GM23338 (cell line): ENCODE measurements at regions not wholly inside any gene's neighbourhood (a gene's known extent, or its start where the extent isn't known, plus 50 kb on each side); places are given as distances from the start of the nearest gene placed in this dataset.

Experiments used
- ATAC-seq: fragments of 200-7000 bp; cut with Tn5 transposase; 3 replicates; pipeline ENCODE4 v1.9.1; 2020
- DNase-seq: peaks from one replicate; pipeline ENCODE4 v3.0.0-alpha.2; 2015; ENCODE audit warnings: low spot score
- H2AFZ ChIP-seq: fragments of 200-600 bp; sonication (generic); 2 replicates; pipeline ENCODE4 v1.8.0; 2016; ENCODE audit warnings: antibody characterized with exemption, mild to moderate bottlenecking, moderate library complexity
- H3F3A ChIP-seq: fragments of 200-600 bp; sonication (generic); replicated peaks from 2 replicates; pipeline ENCODE4 v1.8.0; 2017; ENCODE audit warnings: antibody characterized with exemption, mixed run types, low read depth
- H3K27ac ChIP-seq: fragments of 200-600 bp; sonication (generic); 2 replicates; pipeline ENCODE4 v1.6.1; 2016; ENCODE audit warnings: low read depth
- H3K27me3 ChIP-seq: fragments of 200-600 bp; sonication (generic); 2 replicates; pipeline ENCODE4 v1.8.0; 2016; ENCODE audit warnings: mild to moderate bottlenecking, mixed run types, moderate library complexity; ENCODE audit not compliant: insufficient read depth
- H3K36me3 ChIP-seq: fragments of 200-600 bp; sonication (generic); 2 replicates; pipeline ENCODE4 v1.8.0; 2016; ENCODE audit warnings: mild to moderate bottlenecking; ENCODE audit not compliant: insufficient read depth
- H3K4me1 ChIP-seq: fragments of 200-600 bp; sonication (generic); 2 replicates; pipeline ENCODE4 v1.8.0; 2016; ENCODE audit warnings: mild to moderate bottlenecking, moderate library complexity; ENCODE audit not compliant: insufficient read depth
- H3K4me2 ChIP-seq: fragments of 200-600 bp; sonication (generic); 2 replicates; pipeline ENCODE4 v1.7.1; 2017; ENCODE audit warnings: mixed run types
- H3K4me3 ChIP-seq: fragments of 200-600 bp; sonication (generic); 2 replicates; pipeline ENCODE4 v1.6.1; 2016; ENCODE audit warnings: mixed run types
- H3K79me2 ChIP-seq: fragments of 200-600 bp; sonication (generic); replicated peaks from 2 replicates; pipeline ENCODE4 v1.8.0; 2017; ENCODE audit warnings: mild to moderate bottlenecking; ENCODE audit not compliant: insufficient read depth
- H3K9me2 ChIP-seq: fragments of 200-600 bp; sonication (generic); 2 replicates; pipeline ENCODE4 v1.8.0; 2017; ENCODE audit not compliant: insufficient read depth
- H4K20me1 ChIP-seq: fragments of 200-600 bp; sonication (generic); replicated peaks from 2 replicates; pipeline ENCODE4 v1.8.0; 2017; ENCODE audit warnings: mild to moderate bottlenecking; ENCODE audit not compliant: insufficient read depth
- H3K27ac Mint-ChIP-seq: 2 replicates; pipeline ENCODE4 v1.8.0; 2020; ENCODE audit warnings: inconsistent platforms, mild to moderate bottlenecking, moderate library complexity, mixed read lengths
- H3K27me3 Mint-ChIP-seq: 3 replicates; pipeline ENCODE4 v1.8.0; 2022; ENCODE audit warnings: low read depth, mild to moderate bottlenecking, moderate library complexity, mixed read lengths, inconsistent platforms; ENCODE audit not compliant: insufficient read depth, poor library complexity
- H3K36me3 Mint-ChIP-seq: 3 replicates; pipeline ENCODE4 v1.8.0; 2021; ENCODE audit warnings: low read depth, mild to moderate bottlenecking, inconsistent platforms, moderate library complexity, mixed read lengths
- H3K4me1 Mint-ChIP-seq: 3 replicates; pipeline ENCODE4 v1.8.0; 2020; ENCODE audit warnings: mild to moderate bottlenecking, inconsistent platforms, mixed read lengths
- H3K4me3 Mint-ChIP-seq: 3 replicates; pipeline ENCODE4 v1.8.0; 2021; ENCODE audit warnings: moderate library complexity, mild to moderate bottlenecking, inconsistent platforms, mixed read lengths
- H3K9me3 Mint-ChIP-seq: 3 replicates; pipeline ENCODE4 v1.8.0; 2020; ENCODE audit warnings: moderate library complexity, mild to moderate bottlenecking, inconsistent platforms, mixed read lengths
- CREB1 ChIP-seq: fragments of 250-450 bp; sonication (Bioruptor Pico); IDR thresholded peaks from 2 replicates; pipeline ENCODE4 v1.5.0; 2020; ENCODE audit warnings: low read depth, mild to moderate bottlenecking, moderate library complexity
- EZH2 ChIP-seq: fragments of 200-600 bp; sonication (generic); IDR thresholded peaks from one replicate; pipeline ENCODE4 v1.8.0; 2017; ENCODE audit warnings: antibody characterized with exemption, mild to moderate bottlenecking, low read depth; ENCODE audit not compliant: unreplicated experiment
- EZH2phosphoT487 ChIP-seq: fragments of 200-600 bp; sonication (generic); IDR thresholded peaks from one replicate; pipeline ENCODE4 v1.8.1; 2018; ENCODE audit warnings: antibody characterized with exemption; ENCODE audit not compliant: unreplicated experiment
- JUNB ChIP-seq: IDR thresholded peaks from one replicate; pipeline ENCODE4 v1.6.1; 2016; ENCODE audit warnings: antibody characterized with exemption; ENCODE audit not compliant: unreplicated experiment
- NANOG ChIP-seq: IDR thresholded peaks from 2 replicates; pipeline ENCODE4 v1.6.1; 2016; ENCODE audit warnings: antibody characterized with exemption, borderline replicate concordance
- POLR2AphosphoS5 ChIP-seq: IDR thresholded peaks from 2 replicates; pipeline ENCODE4 v1.6.1; 2016; ENCODE audit warnings: antibody characterized with exemption, low read depth
- STAT1 ChIP-seq: IDR thresholded peaks from one replicate; pipeline ENCODE4 v1.6.1; 2016; ENCODE audit warnings: antibody characterized with exemption; ENCODE audit not compliant: unreplicated experiment
- ZNF114 ChIP-seq: fragments of 250-450 bp; sonication (Bioruptor Pico); IDR thresholded peaks from 2 replicates; pipeline ENCODE4 v1.5.0; 2020; ENCODE audit warnings: mild to moderate bottlenecking, moderate library complexity
- ZNF331 ChIP-seq: fragments of 250-450 bp; sonication (Bioruptor Pico); IDR thresholded peaks from 2 replicates; pipeline ENCODE4 v1.5.0; 2020; ENCODE audit warnings: low read depth, mild to moderate bottlenecking, moderate library complexity
- TF ChIP-seq, protein P1 (sequence below): IDR thresholded peaks from 2 replicates; pipeline ENCODE4 v1.6.1; 2016; ENCODE audit warnings: antibody characterized with exemption
- TF ChIP-seq, protein P2 (sequence below), 2 experiments: fragments of 200-600 bp in 1 of 2; sonication (generic) in 1 of 2; conservative IDR thresholded peaks; 2 replicates each; pipeline versions ENCODE4 v1.5.1 to v1.6.1; 2016 to 2017; ENCODE audit warnings: antibody characterized with exemption in 2 of 2, low read depth in 2 of 2, mild to moderate bottlenecking in 2 of 2, moderate library complexity in 1 of 2
- TF ChIP-seq, protein P3 (sequence below): IDR thresholded peaks from one replicate; pipeline ENCODE4 v1.6.1; 2018; ENCODE audit warnings: antibody characterized with exemption; ENCODE audit not compliant: unreplicated experiment
- TF ChIP-seq, protein P4 (sequence below): fragments of 250-450 bp; sonication (Bioruptor Pico); IDR thresholded peaks from 2 replicates; pipeline ENCODE4 v1.5.0; 2020; ENCODE audit warnings: mild to moderate bottlenecking, moderate library complexity

DNA sequence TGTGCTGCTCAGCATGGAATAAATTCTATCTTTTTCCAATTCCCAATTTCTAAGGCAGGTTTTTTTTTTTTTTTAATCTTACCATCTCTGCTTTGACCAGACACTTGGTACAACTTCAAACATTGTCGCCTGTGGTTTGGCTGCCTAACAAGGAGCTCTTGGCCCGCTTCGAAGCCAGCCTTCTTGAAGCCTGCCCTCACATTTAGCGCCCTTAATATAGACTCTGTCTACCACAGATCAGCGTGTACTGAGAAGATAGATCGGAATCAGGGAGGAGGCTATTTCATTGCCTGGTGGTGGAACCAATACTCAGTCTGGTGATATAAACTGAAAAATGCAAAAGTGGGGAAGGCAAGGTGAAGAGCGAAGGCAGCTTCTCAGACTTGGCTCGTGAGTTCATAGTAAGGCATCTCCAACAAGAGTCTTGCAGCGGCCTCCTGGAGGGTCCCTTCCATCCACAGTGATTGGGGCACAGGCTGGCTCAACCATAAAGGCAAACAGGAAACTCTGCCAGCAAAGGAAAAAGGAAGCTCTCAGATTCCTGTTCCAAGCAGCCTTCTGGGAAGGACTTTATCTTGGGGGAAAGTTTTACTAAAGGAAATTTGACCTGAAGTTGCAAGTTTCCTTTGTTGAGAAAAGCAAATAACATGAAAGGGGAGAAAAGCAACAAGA lies 103.2 kb upstream of the BCL2L14 start:
- no peaks in the 10 kb centered on the region for H4K20me1 ChIP-seq
- ATAC-seq (no peak), DNase-seq (no peak)
- TF ChIP-seq NANOG (no peak), ZNF114 (CRISPR knock-in tag) (no peak), EZH2 (no peak), STAT1 (no peak), ZNF331 (CRISPR knock-in tag) (no peak), POLR2AphosphoS5 (no peak), CREB1 (CRISPR knock-in tag) (no peak), EZH2phosphoT487 (no peak), JUNB (no peak)
- TF ChIP-seq, protein P1, sequence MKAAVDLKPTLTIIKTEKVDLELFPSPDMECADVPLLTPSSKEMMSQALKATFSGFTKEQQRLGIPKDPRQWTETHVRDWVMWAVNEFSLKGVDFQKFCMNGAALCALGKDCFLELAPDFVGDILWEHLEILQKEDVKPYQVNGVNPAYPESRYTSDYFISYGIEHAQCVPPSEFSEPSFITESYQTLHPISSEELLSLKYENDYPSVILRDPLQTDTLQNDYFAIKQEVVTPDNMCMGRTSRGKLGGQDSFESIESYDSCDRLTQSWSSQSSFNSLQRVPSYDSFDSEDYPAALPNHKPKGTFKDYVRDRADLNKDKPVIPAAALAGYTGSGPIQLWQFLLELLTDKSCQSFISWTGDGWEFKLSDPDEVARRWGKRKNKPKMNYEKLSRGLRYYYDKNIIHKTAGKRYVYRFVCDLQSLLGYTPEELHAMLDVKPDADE, result no peak
- TF ChIP-seq, protein P2, sequence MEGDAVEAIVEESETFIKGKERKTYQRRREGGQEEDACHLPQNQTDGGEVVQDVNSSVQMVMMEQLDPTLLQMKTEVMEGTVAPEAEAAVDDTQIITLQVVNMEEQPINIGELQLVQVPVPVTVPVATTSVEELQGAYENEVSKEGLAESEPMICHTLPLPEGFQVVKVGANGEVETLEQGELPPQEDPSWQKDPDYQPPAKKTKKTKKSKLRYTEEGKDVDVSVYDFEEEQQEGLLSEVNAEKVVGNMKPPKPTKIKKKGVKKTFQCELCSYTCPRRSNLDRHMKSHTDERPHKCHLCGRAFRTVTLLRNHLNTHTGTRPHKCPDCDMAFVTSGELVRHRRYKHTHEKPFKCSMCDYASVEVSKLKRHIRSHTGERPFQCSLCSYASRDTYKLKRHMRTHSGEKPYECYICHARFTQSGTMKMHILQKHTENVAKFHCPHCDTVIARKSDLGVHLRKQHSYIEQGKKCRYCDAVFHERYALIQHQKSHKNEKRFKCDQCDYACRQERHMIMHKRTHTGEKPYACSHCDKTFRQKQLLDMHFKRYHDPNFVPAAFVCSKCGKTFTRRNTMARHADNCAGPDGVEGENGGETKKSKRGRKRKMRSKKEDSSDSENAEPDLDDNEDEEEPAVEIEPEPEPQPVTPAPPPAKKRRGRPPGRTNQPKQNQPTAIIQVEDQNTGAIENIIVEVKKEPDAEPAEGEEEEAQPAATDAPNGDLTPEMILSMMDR (conservative IDR thresholded peaks at IDR 0.05; ENCODE audit: low read depth in 2 of 2), result no peak
- TF ChIP-seq, protein P3, sequence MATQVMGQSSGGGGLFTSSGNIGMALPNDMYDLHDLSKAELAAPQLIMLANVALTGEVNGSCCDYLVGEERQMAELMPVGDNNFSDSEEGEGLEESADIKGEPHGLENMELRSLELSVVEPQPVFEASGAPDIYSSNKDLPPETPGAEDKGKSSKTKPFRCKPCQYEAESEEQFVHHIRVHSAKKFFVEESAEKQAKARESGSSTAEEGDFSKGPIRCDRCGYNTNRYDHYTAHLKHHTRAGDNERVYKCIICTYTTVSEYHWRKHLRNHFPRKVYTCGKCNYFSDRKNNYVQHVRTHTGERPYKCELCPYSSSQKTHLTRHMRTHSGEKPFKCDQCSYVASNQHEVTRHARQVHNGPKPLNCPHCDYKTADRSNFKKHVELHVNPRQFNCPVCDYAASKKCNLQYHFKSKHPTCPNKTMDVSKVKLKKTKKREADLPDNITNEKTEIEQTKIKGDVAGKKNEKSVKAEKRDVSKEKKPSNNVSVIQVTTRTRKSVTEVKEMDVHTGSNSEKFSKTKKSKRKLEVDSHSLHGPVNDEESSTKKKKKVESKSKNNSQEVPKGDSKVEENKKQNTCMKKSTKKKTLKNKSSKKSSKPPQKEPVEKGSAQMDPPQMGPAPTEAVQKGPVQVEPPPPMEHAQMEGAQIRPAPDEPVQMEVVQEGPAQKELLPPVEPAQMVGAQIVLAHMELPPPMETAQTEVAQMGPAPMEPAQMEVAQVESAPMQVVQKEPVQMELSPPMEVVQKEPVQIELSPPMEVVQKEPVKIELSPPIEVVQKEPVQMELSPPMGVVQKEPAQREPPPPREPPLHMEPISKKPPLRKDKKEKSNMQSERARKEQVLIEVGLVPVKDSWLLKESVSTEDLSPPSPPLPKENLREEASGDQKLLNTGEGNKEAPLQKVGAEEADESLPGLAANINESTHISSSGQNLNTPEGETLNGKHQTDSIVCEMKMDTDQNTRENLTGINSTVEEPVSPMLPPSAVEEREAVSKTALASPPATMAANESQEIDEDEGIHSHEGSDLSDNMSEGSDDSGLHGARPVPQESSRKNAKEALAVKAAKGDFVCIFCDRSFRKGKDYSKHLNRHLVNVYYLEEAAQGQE, result no peak
- TF ChIP-seq, protein P4, sequence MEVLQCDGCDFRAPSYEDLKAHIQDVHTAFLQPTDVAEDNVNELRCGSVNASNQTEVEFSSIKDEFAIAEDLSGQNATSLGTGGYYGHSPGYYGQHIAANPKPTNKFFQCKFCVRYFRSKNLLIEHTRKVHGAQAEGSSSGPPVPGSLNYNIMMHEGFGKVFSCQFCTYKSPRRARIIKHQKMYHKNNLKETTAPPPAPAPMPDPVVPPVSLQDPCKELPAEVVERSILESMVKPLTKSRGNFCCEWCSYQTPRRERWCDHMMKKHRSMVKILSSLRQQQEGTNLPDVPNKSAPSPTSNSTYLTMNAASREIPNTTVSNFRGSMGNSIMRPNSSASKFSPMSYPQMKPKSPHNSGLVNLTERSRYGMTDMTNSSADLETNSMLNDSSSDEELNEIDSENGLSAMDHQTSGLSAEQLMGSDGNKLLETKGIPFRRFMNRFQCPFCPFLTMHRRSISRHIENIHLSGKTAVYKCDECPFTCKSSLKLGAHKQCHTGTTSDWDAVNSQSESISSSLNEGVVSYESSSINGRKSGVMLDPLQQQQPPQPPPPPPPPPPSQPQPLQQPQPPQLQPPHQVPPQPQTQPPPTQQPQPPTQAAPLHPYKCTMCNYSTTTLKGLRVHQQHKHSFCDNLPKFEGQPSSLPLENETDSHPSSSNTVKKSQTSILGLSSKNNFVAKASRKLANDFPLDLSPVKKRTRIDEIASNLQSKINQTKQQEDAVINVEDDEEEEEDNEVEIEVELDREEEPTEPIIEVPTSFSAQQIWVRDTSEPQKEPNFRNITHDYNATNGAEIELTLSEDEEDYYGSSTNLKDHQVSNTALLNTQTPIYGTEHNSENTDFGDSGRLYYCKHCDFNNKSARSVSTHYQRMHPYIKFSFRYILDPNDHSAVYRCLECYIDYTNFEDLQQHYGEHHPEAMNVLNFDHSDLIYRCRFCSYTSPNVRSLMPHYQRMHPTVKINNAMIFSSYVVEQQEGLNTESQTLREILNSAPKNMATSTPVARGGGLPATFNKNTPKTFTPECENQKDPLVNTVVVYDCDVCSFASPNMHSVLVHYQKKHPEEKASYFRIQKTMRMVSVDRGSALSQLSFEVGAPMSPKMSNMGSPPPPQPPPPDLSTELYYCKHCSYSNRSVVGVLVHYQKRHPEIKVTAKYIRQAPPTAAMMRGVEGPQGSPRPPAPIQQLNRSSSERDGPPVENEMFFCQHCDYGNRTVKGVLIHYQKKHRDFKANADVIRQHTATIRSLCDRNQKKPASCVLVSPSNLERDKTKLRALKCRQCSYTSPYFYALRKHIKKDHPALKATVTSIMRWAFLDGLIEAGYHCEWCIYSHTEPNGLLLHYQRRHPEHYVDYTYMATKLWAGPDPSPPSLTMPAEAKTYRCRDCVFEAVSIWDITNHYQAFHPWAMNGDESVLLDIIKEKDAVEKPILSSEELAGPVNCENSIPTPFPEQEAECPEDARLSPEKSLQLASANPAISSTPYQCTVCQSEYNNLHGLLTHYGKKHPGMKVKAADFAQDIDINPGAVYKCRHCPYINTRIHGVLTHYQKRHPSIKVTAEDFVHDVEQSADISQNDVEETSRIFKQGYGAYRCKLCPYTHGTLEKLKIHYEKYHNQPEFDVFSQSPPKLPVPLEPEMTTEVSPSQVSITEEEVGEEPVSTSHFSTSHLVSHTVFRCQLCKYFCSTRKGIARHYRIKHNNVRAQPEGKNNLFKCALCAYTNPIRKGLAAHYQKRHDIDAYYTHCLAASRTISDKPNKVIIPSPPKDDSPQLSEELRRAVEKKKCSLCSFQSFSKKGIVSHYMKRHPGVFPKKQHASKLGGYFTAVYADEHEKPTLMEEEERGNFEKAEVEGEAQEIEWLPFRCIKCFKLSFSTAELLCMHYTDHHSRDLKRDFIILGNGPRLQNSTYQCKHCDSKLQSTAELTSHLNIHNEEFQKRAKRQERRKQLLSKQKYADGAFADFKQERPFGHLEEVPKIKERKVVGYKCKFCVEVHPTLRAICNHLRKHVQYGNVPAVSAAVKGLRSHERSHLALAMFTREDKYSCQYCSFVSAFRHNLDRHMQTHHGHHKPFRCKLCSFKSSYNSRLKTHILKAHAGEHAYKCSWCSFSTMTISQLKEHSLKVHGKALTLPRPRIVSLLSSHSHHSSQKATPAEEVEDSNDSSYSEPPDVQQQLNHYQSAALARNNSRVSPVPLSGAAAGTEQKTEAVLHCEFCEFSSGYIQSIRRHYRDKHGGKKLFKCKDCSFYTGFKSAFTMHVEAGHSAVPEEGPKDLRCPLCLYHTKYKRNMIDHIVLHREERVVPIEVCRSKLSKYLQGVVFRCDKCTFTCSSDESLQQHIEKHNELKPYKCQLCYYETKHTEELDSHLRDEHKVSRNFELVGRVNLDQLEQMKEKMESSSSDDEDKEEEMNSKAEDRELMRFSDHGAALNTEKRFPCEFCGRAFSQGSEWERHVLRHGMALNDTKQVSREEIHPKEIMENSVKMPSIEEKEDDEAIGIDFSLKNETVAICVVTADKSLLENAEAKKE, result no peak
- H3K4me3 Mint-ChIP-seq, result no peak overlapping the region
- no peak overlapping the region for H3K4me3 ChIP-seq
- no peaks in the 10 kb centered on the region for H3K9me2 ChIP-seq
- H3K4me2 ChIP-seq, result no peak overlapping the region
- peaks cover 5% of the 10 kb centered on the region for H3K27me3 Mint-ChIP-seq
- no peak overlapping the region for H3K27ac Mint-ChIP-seq
- H2AFZ ChIP-seq, result no peak overlapping the region
- H3K36me3 Mint-ChIP-seq, result no peaks in the 10 kb centered on the region
- no peak overlapping the region for H3K27ac ChIP-seq
- no peaks in the 10 kb centered on the region for H3K79me2 ChIP-seq
- H3K4me1 ChIP-seq, result peaks cover 10% of the 10 kb centered on the region; the same call in 1 of the 2 replicates
- H3K36me3 ChIP-seq, result no peaks in the 10 kb centered on the region
- no peaks in the 10 kb centered on the region for H3F3A ChIP-seq
- peaks cover 11% of the 10 kb centered on the region; the same call in 2 of the 3 replicates for H3K9me3 Mint-ChIP-seq
- H3K4me1 Mint-ChIP-seq, result peaks cover 31% of the 10 kb centered on the region
- no peaks in the 10 kb centered on the region for H3K27me3 ChIP-seq
